ENCODE measurements at regions not wholly inside any gene's neighbourhood (a gene's known extent, or its start where the extent isn't known, plus 50 kb on each side); places are given as distances from the start of the nearest gene placed in this dataset.

DNA sequence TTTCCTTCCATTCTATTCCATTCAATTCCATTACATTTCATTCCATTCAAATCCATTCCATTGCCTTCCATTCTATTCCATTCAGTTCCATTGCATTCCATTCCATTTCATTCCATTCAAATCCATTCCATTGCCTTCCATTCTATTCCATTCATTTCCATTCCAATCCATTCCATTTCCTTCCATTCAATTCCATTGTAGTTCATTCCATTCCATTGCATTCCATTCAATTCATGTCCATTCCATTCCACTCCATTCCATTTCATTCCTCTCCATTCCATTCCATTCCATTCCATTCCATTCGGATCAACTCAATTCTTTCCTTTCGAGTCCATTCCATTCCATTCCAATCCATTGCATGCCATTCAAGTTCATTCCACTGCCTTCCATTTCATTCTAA, 1128.3 kb downstream of the RPIA start:
- no peak overlapping the region for H2BK120ac ChIP-seq (ENCODE audit: low read depth, low read length)
- H3K36me3 ChIP-seq (ENCODE audit: control insufficient read depth, insufficient read depth, low read length): no peaks in the 10 kb centered on the region
- TF ChIP-seq FOS (IDR thresholded peaks at IDR 0.05; ENCODE audit: low read depth, low read length) (no peak), SMC3 (IDR thresholded peaks at IDR 0.05; ENCODE audit: low read depth, low read length) (no peak), CEBPB (IDR thresholded peaks at IDR 0.05; ENCODE audit: low read depth, low read length) (no peak), MAFK (IDR thresholded peaks at IDR 0.05; ENCODE audit: low read depth, low read length) (no peak), RCOR1 (IDR thresholded peaks at IDR 0.05; ENCODE audit: insufficient replicate concordance, low read length) (no peak), RFX5 (IDR thresholded peaks at IDR 0.05; ENCODE audit: low read depth, low read length) (no peak)
- TF ChIP-seq, protein P1, sequence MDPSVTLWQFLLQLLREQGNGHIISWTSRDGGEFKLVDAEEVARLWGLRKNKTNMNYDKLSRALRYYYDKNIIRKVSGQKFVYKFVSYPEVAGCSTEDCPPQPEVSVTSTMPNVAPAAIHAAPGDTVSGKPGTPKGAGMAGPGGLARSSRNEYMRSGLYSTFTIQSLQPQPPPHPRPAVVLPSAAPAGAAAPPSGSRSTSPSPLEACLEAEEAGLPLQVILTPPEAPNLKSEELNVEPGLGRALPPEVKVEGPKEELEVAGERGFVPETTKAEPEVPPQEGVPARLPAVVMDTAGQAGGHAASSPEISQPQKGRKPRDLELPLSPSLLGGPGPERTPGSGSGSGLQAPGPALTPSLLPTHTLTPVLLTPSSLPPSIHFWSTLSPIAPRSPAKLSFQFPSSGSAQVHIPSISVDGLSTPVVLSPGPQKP (IDR thresholded peaks at IDR 0.05; ENCODE audit: borderline replicate concordance, low read depth, low read length): no peak
- H3K4me2 ChIP-seq (ENCODE audit: low read depth, low read length): no peak overlapping the region
- H3K27ac ChIP-seq (ENCODE audit: insufficient read depth, low read length): no peak overlapping the region
- ATAC-seq (ENCODE audit: low read depth): no peak
- no peak for DNase-seq
- intact Hi-C loops (cut with micrococcal nuclease): no loop called here
- H2AK9ac ChIP-seq (replicated peaks; ENCODE audit: low read depth, low read length, poor library complexity): no peak overlapping the region
- no peak overlapping the region for H3K18ac ChIP-seq (ENCODE audit: low read depth, low read length)
- no peaks in the 10 kb centered on the region for H3K9me1 ChIP-seq (ENCODE audit: insufficient read depth, low read length)
- no peak overlapping the region for H3K14ac ChIP-seq (replicated peaks; ENCODE audit: low read depth, low read length)
- no peak overlapping the region for H3K56ac ChIP-seq (ENCODE audit: extremely low read depth, insufficient read depth, low read length)
- H2AFZ ChIP-seq (replicated peaks; ENCODE audit: low read length, poor library complexity): no peak overlapping the region
- POLR2A ChIA-PET (ENCODE audit: unreplicated experiment): no interaction called here
- in situ Hi-C loops (cut with MboI; ENCODE audit: low sequenced_read_pairs): no loop called here
- H3K9me3 ChIP-seq (ENCODE audit: control insufficient read depth, insufficient read depth, low read length): peaks cover 33% of the 10 kb centered on the region
- dilution Hi-C loops (cut with HindIII; ENCODE audit: low sequenced_read_pairs, unreplicated experiment): no loop called here
- H4K91ac ChIP-seq (ENCODE audit: insufficient read depth, low read depth, low read length): no peak overlapping the region
- 65% methylated on average over 2 of the region's 2 CpGs; no CpG with 5 or more reads in 1 of the 2 experiments for whole genome bisulfite sequencing, 2 experiments (ENCODE audit: extremely low coverage in 2 of 2, insufficient read length in 1 of 2)
- BruUV-seq (replicated peaks): no TSS peak
- H3K4me1 ChIP-seq (ENCODE audit: control insufficient read depth, insufficient read depth, low read length): no peaks in the 10 kb centered on the region
- H4K5ac ChIP-seq (ENCODE audit: low read depth, low read length): no peak overlapping the region
- no peak overlapping the region for H2AK5ac ChIP-seq (ENCODE audit: low read depth, low read length)
- no peak overlapping the region for H2BK20ac ChIP-seq (ENCODE audit: low read depth, low read length)
- H3K79me1 ChIP-seq (ENCODE audit: low read depth in 1 of 2, low read length in 2 of 2): no peaks in the 10 kb centered on the region
- no peak overlapping the region for H3K9ac ChIP-seq (ENCODE audit: low read depth, low read length)
- no peak overlapping the region for H2BK15ac ChIP-seq (ENCODE audit: low read depth, low read length)
- H3K4ac ChIP-seq (ENCODE audit: low read depth, low read length): no peak overlapping the region
- H2BK5ac ChIP-seq (ENCODE audit: low read depth, low read length, poor library complexity, severe bottlenecking): peak overlapping the region; percentile 83
- H3K23ac ChIP-seq (ENCODE audit: low read depth, low read length): no peak overlapping the region
- no peak overlapping the region for H4K8ac ChIP-seq (ENCODE audit: low read depth in 2 of 2, low read length in 2 of 2)
- CTCF ChIA-PET: no interaction called here
- no peak overlapping the region for H3K4me3 ChIP-seq (ENCODE audit: insufficient read depth, low read depth, low read length)
- H4K20me1 ChIP-seq (ENCODE audit: insufficient read depth, low read length): no peaks in the 10 kb centered on the region
- H3K27me3 ChIP-seq (ENCODE audit: control insufficient read depth, insufficient read depth, low read length): no peaks in the 10 kb centered on the region
